DMS114 treated with DMSO at 0.1 percent for 48 hours (cell line): ENCODE measurements at regions not wholly inside any gene's neighbourhood (a gene's known extent, or its start where the extent isn't known, plus 50 kb on each side); places are given as distances from the start of the nearest gene placed in this dataset.
"Not testable (repeated sequence)": the region's sequence is repeated elsewhere in the genome, so short reads cannot be mapped to it uniquely, and the experiment has no call there.

Source experiments
- DNase-seq: peaks from one replicate; lab custom pipeline; 2025; ENCODE audit not compliant: unreplicated experiment; lab: John Stamatoyannopoulos, UW

GRCh38 chr7:156397249-156397648 is 243.3 kb upstream of the RNF32 start:
- no peak for DNase-seq

- DNase-seq, result no peak
These were observed 251.4 kb upstream of the RNF32 start for GRCh38 chr7:156389116-156389692.

- no peak for DNase-seq
These were observed 254.5 kb upstream of the RNF32 start for GRCh38 chr7:156386097-156386496.

GRCh38 chr7:156384706-156385105 is 255.9 kb upstream of the RNF32 start:
- no peak for DNase-seq

GRCh38 chr7:156383526-156383925 is 257.0 kb upstream of the RNF32 start:
- DNase-seq, result no peak

GRCh38 chr7:156380261-156380660 is 260.3 kb upstream of the RNF32 start:
- no peak for DNase-seq

GRCh38 chr7:156379324-156380070 is 261.1 kb upstream of the RNF32 start:
- no peak for DNase-seq

- DNase-seq, result no peak
These were observed 261.8 kb upstream of the RNF32 start for GRCh38 chr7:156378806-156379205.

- DNase-seq, result no peak
These were observed 264.3 kb upstream of the RNF32 start for GRCh38 chr7:156376317-156376716.

- no peak for DNase-seq
These were observed 266.2 kb upstream of the RNF32 start for GRCh38 chr7:156374335-156374734.

GRCh38 chr7:156369929-156370328 is 270.6 kb upstream of the RNF32 start:
- not testable (repeated sequence) for DNase-seq

GRCh38 chr7:156368053-156368843 is 272.3 kb upstream of the RNF32 start:
- no peak for DNase-seq

- DNase-seq, result no peak
These were observed 276.8 kb upstream of the RNF32 start for GRCh38 chr7:156363751-156364150.

- no peak for DNase-seq
These were observed 279.7 kb upstream of the RNF32 start for GRCh38 chr7:156360835-156361234.

- no peak for DNase-seq
These were observed 284.0 kb upstream of the RNF32 start for GRCh38 chr7:156356551-156356950.

GRCh38 chr7:156353352-156353751 is 287.2 kb upstream of the RNF32 start:
- no peak for DNase-seq

GRCh38 chr7:156347703-156348248 is 292.8 kb upstream of the RNF32 start:
- not testable (repeated sequence) for DNase-seq

GRCh38 chr7:156347132-156347531 is 293.4 kb upstream of the RNF32 start:
- no peak for DNase-seq

GRCh38 chr7:156344595-156344994 is 296.0 kb upstream of the RNF32 start:
- DNase-seq, result no peak

- no peak for DNase-seq
These were observed 305.9 kb upstream of the RNF32 start for GRCh38 chr7:156334636-156335035.

- no peak for DNase-seq
These were observed 312.7 kb upstream of the RNF32 start for GRCh38 chr7:156327916-156328315.

- no peak for DNase-seq
These were observed 313.1 kb upstream of the RNF32 start for GRCh38 chr7:156327474-156327873.
